ENCODE measurements at regions not wholly inside any gene's neighbourhood (a gene's known extent, or its start where the extent isn't known, plus 50 kb on each side); places are given as distances from the start of the nearest gene placed in this dataset.

DNA sequence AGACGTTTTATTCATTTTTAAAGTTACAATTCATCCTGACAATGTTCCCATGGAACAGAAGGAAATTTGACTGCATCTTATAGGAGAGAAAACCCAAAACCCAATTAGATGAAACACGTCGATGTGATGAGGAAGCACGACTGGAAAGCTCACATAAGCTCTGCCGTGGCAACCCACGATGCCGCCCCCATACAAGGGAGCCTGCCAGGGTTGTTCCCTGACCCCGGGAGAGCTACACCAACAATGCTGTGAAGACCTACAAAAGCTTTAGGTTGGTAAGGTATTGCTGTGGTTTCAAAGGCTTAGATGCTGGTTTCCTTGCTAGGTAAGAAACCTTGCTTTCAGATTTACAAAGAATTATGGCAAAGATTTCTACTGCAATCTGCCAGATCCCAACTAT is 393.1 kb downstream of the KLF12 start:
- DNase-seq (ENCODE audit: low read depth), result no peak
- no peak overlapping the region for H3K4me3 ChIP-seq (ENCODE audit: low read length)
- TF ChIP-seq, protein P1, sequence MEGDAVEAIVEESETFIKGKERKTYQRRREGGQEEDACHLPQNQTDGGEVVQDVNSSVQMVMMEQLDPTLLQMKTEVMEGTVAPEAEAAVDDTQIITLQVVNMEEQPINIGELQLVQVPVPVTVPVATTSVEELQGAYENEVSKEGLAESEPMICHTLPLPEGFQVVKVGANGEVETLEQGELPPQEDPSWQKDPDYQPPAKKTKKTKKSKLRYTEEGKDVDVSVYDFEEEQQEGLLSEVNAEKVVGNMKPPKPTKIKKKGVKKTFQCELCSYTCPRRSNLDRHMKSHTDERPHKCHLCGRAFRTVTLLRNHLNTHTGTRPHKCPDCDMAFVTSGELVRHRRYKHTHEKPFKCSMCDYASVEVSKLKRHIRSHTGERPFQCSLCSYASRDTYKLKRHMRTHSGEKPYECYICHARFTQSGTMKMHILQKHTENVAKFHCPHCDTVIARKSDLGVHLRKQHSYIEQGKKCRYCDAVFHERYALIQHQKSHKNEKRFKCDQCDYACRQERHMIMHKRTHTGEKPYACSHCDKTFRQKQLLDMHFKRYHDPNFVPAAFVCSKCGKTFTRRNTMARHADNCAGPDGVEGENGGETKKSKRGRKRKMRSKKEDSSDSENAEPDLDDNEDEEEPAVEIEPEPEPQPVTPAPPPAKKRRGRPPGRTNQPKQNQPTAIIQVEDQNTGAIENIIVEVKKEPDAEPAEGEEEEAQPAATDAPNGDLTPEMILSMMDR (IDR thresholded peaks at IDR 0.05; ENCODE audit: insufficient read depth, low read depth, low read length, missing control alignments), result no peak

DNA sequence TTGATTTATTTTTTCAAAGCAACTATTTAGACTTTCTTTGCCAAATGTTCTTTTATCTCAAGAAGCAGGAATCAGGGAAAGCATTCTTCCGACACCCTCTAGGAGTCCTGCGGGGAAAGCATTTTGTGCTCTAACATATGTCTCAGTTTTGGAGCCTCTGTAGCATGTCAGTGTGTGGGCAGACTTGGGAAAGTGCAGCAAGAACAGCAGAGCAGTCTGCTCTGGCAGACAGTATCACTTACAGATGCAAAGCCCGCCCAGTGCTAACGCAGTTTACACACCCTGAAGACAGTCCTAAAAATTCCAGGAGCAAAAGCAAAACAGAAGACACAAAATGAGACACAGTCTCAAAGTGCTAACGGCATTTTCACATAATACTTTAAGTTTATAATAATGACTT is 393.5 kb downstream of the KLF12 start:
- H3K4me3 ChIP-seq (ENCODE audit: low read length), result no peak overlapping the region
- TF ChIP-seq, protein P1 (IDR thresholded peaks at IDR 0.05; ENCODE audit: insufficient read depth, low read depth, low read length, missing control alignments), result no peak
- no peak for DNase-seq (ENCODE audit: low read depth)

DNA sequence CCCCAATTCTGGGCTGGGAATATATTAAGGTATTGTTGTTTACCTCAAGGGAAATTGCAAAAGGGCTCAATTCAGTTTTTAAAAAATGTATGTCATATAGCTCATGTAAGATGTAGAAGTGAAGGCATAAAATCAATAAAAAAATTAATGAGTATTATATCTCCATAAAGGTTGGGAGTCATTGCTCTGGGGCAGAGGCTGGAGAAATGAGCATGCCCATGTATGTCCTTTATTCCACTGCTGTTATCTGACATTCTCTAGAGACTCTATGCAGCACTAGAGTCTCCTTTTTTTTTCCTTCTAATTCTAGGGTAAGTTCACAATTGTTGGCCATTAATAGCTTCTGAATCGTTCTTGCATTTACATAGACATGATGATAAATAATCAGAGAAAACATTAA is 394.8 kb downstream of the KLF12 start:
- no peak for DNase-seq (ENCODE audit: low read depth)
- H3K4me3 ChIP-seq (ENCODE audit: low read length), result no peak overlapping the region
- TF ChIP-seq, protein P1 (IDR thresholded peaks at IDR 0.05; ENCODE audit: insufficient read depth, low read depth, low read length, missing control alignments), result no peak

DNA sequence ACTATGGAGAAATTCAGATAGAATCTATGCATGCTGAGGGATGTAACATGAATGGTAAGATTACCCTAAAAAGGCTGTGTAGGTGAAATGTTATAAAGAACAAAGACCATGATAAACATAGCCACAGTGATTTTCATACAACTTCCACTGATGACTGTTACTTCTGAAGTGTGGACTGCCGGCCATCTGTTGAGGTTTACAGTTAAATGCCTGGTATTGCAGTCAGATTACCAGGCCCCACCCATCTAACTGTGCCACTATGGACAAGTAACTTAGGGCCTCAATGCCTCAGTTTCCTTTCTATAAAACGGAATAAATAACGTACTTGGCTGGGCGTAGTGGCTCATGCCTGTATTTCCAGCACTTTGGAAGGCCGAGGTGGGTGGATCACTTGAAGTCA is 395.6 kb downstream of the KLF12 start:
- DNase-seq (ENCODE audit: low read depth), result no peak
- TF ChIP-seq, protein P1 (IDR thresholded peaks at IDR 0.05; ENCODE audit: insufficient read depth, low read depth, low read length, missing control alignments), result no peak
- H3K4me3 ChIP-seq (ENCODE audit: low read length), result no peak overlapping the region

DNA sequence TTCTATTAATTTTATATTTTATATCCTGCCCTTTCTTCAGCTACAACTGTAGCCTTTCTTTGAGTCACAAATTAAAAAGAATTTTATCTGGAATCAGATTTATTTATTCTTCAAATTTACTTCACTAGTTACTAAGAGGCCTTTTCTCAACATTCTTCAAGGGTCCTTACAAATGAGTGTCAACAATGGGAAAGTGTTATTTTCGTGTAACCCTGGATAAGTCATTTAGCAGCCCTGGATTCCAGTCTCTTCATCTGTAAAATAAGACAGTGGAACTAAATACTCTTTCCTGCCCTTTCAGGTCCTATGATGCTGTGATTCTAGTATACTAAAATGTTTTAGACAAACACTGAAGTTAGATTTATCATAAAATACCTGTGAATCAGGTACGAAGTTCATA is 397.0 kb downstream of the KLF12 start:
- H3K4me3 ChIP-seq (ENCODE audit: low read length), result no peak overlapping the region
- TF ChIP-seq, protein P1 (IDR thresholded peaks at IDR 0.05; ENCODE audit: insufficient read depth, low read depth, low read length, missing control alignments), result no peak
- no peak for DNase-seq (ENCODE audit: low read depth)

DNA sequence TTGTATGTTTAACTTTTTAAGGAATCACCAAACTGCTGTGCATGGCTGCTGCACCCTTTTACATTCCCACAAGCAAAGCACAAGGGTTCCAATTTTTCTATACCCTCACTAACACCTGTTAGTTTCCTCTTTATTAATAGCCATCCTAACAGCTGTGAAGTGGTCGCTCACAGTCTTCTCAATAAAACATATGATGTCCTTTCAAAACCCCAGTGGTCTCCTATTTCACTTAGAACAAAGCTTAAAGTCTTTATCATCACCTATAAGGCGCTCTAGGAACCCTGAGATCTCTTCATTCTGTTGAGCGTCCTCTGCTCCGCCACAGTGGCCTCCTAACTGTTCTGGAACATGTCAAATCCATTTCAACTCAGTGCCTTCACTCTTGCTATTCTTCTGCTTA is 400.5 kb downstream of the KLF12 start:
- TF ChIP-seq, protein P1 (IDR thresholded peaks at IDR 0.05; ENCODE audit: insufficient read depth, low read depth, low read length, missing control alignments), result no peak
- no peak for DNase-seq (ENCODE audit: low read depth)
- no peak overlapping the region for H3K4me3 ChIP-seq (ENCODE audit: low read length)

DNA sequence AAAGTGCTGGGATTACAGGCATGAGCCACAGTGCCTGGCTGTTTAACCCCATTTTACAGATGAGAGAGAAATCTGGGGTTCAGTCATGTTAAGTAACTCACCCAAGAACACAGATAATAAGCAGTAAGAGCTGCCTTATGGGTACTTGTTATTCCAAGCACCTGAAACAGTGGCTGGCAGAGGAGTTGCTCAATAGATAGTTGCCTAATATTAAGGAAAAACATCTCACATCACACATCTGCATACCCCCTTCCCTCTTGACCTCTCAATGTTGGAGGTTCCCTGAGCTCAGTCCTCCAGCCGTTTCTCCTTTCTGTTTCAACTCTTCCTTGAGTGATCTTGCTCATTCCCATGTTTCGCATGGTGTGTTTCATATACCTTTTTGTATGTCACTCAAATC is 401.9 kb downstream of the KLF12 start:
- TF ChIP-seq, protein P1 (IDR thresholded peaks at IDR 0.05; ENCODE audit: insufficient read depth, low read depth, low read length, missing control alignments), result no peak
- no peak overlapping the region for H3K4me3 ChIP-seq (ENCODE audit: low read length)
- DNase-seq (ENCODE audit: low read depth), result no peak
